DMS53 (cell line): ENCODE measurements at regions not wholly inside any gene's neighbourhood (a gene's known extent, or its start where the extent isn't known, plus 50 kb on each side); places are given as distances from the start of the nearest gene placed in this dataset.

Experiments used
- DNase-seq: peaks from one replicate; lab custom pipeline; 2025; lab: John Stamatoyannopoulos, UW

- DNase-seq, result no peak
Measured at GRCh38 chr2:18503376-18504228, 56.9 kb downstream of the RDH14 start.

- DNase-seq, result no peak
Measured at GRCh38 chr2:18502142-18502541, 58.3 kb downstream of the RDH14 start.

DNA sequence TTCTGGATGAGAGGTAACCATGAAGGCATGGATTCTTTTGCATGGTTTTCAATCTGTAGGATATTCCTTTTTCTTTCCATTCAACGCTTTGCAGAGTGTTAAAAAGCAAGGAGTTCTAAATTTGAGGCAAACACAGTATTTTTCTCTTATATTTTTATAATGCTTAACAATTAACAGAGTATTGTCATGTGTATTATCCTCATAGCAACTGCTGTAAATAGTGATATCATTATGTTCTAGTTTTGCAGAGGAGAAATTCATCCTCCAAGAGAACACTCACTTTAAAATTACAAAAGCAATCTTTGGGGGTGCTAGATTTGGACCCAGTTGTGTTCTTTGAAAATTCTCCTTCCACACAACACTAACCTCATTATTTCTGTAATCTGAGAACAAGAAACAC, 58.7 kb downstream of the RDH14 start:
- no peak for DNase-seq

- DNase-seq, result no peak
Measured at GRCh38 chr2:18501156-18501555, 59.3 kb downstream of the RDH14 start.

- no peak for DNase-seq
Measured at GRCh38 chr2:18500333-18500732, 60.1 kb downstream of the RDH14 start.

DNA sequence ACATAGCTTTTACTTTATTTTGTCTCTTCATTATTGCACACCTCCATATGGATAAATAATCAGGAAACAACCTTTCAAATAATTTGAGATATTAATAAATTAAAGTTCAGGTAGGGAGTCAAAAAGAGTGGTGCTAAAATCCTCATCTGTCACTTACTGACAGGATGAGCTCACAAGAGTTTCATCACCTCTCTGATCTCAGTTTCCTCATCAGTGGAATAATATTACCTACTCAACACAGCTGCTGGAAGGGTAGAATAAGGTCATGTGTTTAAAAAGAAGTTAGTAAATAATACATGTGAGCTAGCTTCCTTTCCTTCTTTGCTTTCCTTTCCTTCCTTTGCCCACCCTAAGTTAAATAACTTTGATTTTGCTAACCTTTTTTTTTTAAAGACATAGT, 61.9 kb downstream of the RDH14 start:
- DNase-seq, result peak; percentile 53

DNA sequence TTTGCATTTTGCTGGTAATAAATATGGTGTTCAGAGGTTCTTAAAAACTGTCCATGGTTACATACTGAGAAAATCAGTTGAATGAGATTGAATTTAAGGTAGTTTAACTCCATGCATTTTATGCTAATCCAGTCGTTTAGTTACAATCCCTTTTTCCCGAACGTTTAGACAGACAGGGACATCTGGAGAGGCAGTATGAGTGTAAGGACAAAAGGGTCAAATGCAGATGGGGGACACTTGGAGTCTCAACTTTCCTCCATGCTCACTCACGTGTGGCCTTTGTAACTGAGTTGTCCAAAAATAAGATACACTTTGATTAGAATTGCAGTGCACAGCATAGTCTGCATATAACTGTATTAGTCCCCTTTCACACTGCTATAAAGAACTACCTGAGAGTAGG, 63.9 kb downstream of the RDH14 start:
- no peak for DNase-seq

DNA sequence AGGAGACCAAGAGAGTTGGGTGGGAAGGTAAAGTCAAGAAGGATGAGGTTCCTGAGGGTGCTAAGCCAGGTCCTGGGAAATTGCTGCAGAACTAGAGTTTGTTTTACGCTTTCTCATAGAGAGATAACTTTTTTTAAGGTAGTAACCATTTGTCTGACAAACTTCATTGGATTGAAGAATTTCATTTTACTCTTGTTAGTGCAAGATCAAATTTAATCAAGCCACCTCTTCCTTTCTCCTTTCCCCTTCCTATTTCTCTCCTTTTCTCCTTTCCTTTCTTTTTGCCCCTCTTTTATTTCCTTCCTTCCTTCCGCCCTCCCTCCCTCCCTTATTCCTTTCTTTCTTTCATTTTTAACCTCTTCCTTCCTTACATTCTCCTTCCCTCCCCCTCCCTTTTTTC, 65.4 kb downstream of the RDH14 start:
- no peak for DNase-seq

- no peak for DNase-seq
Measured at GRCh38 chr2:18492721-18493120, 67.7 kb downstream of the RDH14 start.

DNA sequence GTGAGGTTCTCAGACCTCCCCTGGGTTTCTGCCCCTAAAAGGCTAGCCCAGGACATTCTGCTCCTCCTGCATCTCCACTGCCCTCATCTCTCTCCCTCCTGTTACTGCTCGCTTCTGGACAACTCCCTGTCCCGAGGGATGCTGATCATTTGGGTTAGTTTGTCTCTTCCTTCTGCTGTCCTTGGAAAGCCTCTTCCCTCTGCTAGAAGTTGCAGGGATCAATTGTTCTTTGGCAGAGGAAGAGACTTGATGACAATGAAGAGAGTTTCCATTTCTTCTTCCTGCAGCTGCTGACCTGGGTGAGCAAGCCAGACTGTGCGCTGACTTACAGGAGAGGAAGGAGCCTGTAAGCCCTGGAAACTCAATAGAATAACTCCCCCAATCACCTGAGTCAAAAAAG, 68.9 kb downstream of the RDH14 start:
- DNase-seq, result no peak

DNA sequence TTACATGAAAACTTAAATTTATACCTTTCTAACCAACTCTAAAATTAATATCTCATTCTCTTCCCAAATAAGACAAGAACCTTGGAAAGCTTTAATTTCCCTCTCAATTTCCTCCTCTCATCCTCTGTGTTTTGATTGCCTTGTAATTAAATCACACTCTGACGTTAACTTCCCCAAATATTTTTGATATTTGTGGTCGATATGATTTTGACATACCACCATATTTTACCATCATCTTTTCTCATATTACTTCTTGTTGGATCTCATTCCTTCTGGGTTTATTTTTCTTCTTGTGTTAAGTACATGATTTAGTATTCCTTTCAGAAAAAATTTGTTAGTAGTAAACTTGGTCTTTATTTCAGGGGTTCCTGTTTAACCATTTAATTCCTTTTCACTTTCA, 69.6 kb downstream of the RDH14 start:
- DNase-seq, result no peak

GRCh38 chr2:18487106-18487913, 73.1 kb downstream of the RDH14 start:
- no peak for DNase-seq

DNA sequence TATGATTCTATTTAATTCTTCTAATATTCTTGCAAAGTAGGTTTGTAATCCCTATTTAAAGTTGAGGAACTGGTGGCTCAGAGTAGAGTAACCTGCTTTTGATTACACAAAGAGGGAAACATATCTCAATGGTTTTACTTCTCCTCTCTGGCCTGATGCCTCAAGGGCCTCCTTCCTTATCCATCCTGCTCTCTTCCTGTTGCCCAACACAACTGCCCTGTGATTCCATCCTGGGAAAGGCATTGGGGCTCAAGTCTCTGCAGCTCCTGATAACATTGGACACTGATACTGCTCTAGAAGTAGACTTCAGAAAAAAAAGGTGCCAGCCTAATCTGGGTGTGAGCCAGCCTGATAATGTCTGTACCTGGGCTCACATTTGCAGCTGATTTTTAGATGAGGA, 75.8 kb downstream of the RDH14 start:
- no peak for DNase-seq

GRCh38 chr2:18483896-18484295, 76.6 kb downstream of the RDH14 start:
- DNase-seq, result no peak

GRCh38 chr2:18482666-18483065, 77.8 kb downstream of the RDH14 start:
- DNase-seq, result peak; percentile 12

DNA sequence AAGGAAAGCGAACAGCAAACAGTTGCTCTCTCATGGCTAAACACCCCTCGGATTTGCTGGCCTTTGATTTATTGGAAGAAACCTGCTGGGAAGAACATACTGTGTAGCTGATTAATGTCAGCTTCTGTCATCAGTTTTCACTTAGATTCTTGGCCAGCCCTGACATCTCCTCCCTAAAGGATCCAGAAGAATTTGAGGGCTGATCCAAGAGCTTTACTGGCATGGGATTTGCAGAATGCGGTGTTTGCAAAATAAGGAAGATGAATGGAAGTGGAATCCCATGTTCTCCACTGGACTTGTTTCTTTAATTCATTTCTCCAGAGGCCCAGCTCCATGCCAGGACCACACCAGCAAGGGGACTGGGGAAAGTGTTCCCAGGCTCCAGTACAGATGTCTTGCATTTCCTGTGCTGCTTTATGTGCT, 80.5 kb downstream of the RDH14 start:
- DNase-seq, result no peak

DNA sequence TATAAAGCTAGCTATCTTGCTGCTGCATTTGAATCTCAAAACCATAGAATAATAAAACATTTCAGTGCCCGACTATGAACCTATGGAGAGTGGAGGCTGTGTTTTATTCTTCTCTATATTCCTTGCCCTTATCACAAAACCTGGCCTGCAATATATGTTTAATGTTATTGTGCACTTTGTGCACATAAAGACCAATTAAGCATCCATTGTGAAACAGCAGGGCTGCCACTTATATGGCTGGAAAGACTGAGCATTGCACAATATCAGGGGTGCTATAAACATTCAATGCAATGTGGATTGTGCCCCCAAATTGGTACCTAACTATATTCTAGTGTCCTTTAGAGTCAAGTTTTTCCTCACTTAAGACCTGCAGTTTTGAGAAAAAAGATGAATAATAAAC, 83.2 kb downstream of the RDH14 start:
- DNase-seq, result no peak

- no peak for DNase-seq
Measured at GRCh38 chr2:18476484-18476883, 84.0 kb downstream of the RDH14 start.

GRCh38 chr2:18475884-18476283, 84.6 kb downstream of the RDH14 start:
- DNase-seq, result no peak

GRCh38 chr2:18474700-18475099, 85.8 kb downstream of the RDH14 start:
- DNase-seq, result no peak

- DNase-seq, result no peak
Measured at GRCh38 chr2:18473241-18474181, 86.9 kb downstream of the RDH14 start.

DNA sequence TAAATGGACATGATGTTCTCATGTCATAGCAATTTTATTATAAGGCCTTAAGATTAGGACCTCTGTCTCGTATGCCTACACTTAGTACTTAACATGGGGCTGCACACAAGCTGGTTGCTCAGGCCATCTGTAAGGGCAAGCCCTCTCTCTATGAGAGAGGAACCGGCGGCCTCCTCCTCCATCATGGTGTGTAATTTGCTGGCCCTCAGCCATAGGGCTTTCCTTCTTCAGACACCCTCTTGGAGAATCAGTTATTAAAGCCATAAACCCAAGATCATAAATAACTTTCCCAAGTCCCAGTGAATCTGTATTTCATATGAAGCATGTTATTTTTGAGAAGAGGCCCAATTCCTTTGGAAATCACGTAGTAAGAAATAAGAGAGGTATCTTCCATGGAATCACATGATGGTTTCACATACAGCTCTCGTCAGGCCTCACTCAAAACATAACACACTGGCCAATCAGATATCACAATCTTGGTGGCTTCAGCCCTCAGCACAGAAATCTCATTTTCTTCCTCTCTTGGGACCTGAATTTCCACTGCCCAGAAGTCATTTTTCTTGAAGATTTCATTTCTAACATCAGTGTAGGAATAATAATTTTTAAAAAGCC, 92.6 kb downstream of the RDH14 start:
- no peak for DNase-seq
